ENCODE measurements at regions not wholly inside any gene's neighbourhood (a gene's known extent, or its start where the extent isn't known, plus 50 kb on each side); places are given as distances from the start of the nearest gene placed in this dataset.

GRCh38 chr2:120547662-120548061, 188.0 kb upstream of the GLI2 start:
- H3K36me3 ChIP-seq (ENCODE audit: control insufficient read depth, low read length): no peaks in the 10 kb centered on the region
- no peak overlapping the region for H3K27ac ChIP-seq (ENCODE audit: low read depth, low read length)
- no peaks in the 10 kb centered on the region for H3K9me2 ChIP-seq (replicated peaks; ENCODE audit: control insufficient read depth, low read length)
- H3K4me2 ChIP-seq (ENCODE audit: low read length): no peak overlapping the region
- no peak overlapping the region for H3K4me3 ChIP-seq (ENCODE audit: low read length)
- H3K4me1 ChIP-seq (ENCODE audit: control insufficient read depth, low read length): no peaks in the 10 kb centered on the region
- H3K27me3 ChIP-seq (ENCODE audit: control insufficient read depth, low read length): no peaks in the 10 kb centered on the region
- no peaks in the 10 kb centered on the region for H4K20me1 ChIP-seq (ENCODE audit: control insufficient read depth, insufficient read depth, low read depth, low read length)
- TF ChIP-seq CTCF (IDR thresholded peaks at IDR 0.05; ENCODE audit: low read depth, low read length, poor library complexity, severe bottlenecking) (no peak), EZH2phosphoT487 (IDR thresholded peaks at IDR 0.05; ENCODE audit: borderline replicate concordance, low read length) (no peak)
- no peaks in the 10 kb centered on the region for H3K79me2 ChIP-seq (ENCODE audit: control insufficient read depth, low read length)
- no peaks in the 10 kb centered on the region for H3F3A ChIP-seq (ENCODE audit: control insufficient read depth, insufficient read depth)
- no peaks in the 10 kb centered on the region for H3K9me3 ChIP-seq (ENCODE audit: control insufficient read depth, insufficient read depth, low read length)

- TF ChIP-seq CTCF (IDR thresholded peaks at IDR 0.05; ENCODE audit: low read depth, low read length, poor library complexity, severe bottlenecking) (no peak), EZH2phosphoT487 (IDR thresholded peaks at IDR 0.05; ENCODE audit: borderline replicate concordance, low read length) (no peak)
- no peaks in the 10 kb centered on the region for H4K20me1 ChIP-seq (ENCODE audit: control insufficient read depth, insufficient read depth, low read depth, low read length)
- H3K27ac ChIP-seq (ENCODE audit: low read depth, low read length): no peak overlapping the region
- H3K9me2 ChIP-seq (replicated peaks; ENCODE audit: control insufficient read depth, low read length): no peaks in the 10 kb centered on the region
- H3K27me3 ChIP-seq (ENCODE audit: control insufficient read depth, low read length): no peaks in the 10 kb centered on the region
- H3K4me1 ChIP-seq (ENCODE audit: control insufficient read depth, low read length): no peaks in the 10 kb centered on the region
- no peaks in the 10 kb centered on the region for H3K79me2 ChIP-seq (ENCODE audit: control insufficient read depth, low read length)
- no peaks in the 10 kb centered on the region for H3K36me3 ChIP-seq (ENCODE audit: control insufficient read depth, low read length)
- no peak overlapping the region for H3K4me3 ChIP-seq (ENCODE audit: low read length)
- no peaks in the 10 kb centered on the region for H3K9me3 ChIP-seq (ENCODE audit: control insufficient read depth, insufficient read depth, low read length)
- no peaks in the 10 kb centered on the region for H3F3A ChIP-seq (ENCODE audit: control insufficient read depth, insufficient read depth)
- no peak overlapping the region for H3K4me2 ChIP-seq (ENCODE audit: low read length)
These were observed 186.8 kb upstream of the GLI2 start for GRCh38 chr2:120548627-120549608.

DNA sequence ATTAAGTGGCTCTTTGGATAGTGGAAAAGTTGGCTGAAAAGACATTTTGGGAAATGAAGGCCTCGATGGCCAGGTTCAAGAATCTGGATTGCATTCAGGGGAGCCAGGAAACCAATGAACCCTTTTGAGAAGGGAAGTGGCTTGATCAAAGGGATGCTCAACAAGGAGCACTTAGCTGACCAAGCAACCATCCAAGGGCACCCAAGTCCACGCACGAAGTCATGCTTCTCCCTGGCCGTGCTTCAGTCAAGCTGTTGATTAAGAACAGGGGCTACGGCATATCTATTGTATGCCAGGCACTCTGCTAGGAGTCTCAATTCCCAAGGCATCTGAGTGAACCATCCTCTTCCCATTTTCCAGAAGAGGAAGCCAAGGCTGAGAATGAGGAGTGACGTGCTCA, 185.8 kb upstream of the GLI2 start:
- Histone ChIP-seq H3K4me3 (ENCODE audit: low read length) (no peak overlapping the region), H3K36me3 (ENCODE audit: control insufficient read depth, low read length) (no peaks in the 10 kb centered on the region), H3K9me3 (ENCODE audit: control insufficient read depth, insufficient read depth, low read length) (no peaks in the 10 kb centered on the region), H3K27me3 (ENCODE audit: control insufficient read depth, low read length) (0 out of 2 replicates have a peak, but pooled peaks cover 2% of the 10 kb centered on the region), H3K27ac (ENCODE audit: low read depth, low read length) (no peak overlapping the region), H3F3A (ENCODE audit: control insufficient read depth, insufficient read depth) (no peaks in the 10 kb centered on the region), H3K4me2 (ENCODE audit: low read length) (no peak overlapping the region), H3K4me1 (ENCODE audit: control insufficient read depth, low read length) (no peaks in the 10 kb centered on the region), H3K9me2 (replicated peaks; ENCODE audit: control insufficient read depth, low read length) (no peaks in the 10 kb centered on the region), H3K79me2 (ENCODE audit: control insufficient read depth, low read length) (no peaks in the 10 kb centered on the region), H4K20me1 (ENCODE audit: control insufficient read depth, insufficient read depth, low read depth, low read length) (no peaks in the 10 kb centered on the region)
- no peak for TF ChIP-seq EZH2phosphoT487 (IDR thresholded peaks at IDR 0.05; ENCODE audit: borderline replicate concordance, low read length)
- TF ChIP-seq CTCF (IDR thresholded peaks at IDR 0.05; ENCODE audit: low read depth, low read length, poor library complexity, severe bottlenecking): no peak
